ENCODE measurements at regions not wholly inside any gene's neighbourhood (a gene's known extent, or its start where the extent isn't known, plus 50 kb on each side); places are given as distances from the start of the nearest gene placed in this dataset.

DNA sequence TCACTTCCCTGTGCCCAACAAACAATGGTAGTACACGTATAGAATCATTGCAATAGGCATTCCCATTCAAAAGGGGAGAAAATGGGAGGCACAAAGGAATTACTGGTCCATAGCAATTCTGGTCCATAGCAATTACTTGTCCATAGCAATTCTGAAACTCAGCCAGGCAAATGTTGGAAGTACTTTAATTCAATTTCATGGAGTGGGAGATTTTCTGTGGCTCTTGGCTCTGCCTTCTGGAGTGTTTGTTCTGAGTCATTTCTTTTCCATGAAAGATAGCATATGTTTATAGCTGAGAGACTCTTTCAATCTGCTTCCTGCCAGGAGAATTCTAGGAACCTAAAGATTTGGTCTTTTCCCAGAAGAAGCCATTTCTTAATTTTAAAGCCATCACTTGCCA is 182.8 kb upstream of the ELAC2 start:
- H3K27me3 Mint-ChIP-seq (ENCODE audit: low read depth, poor library complexity): peaks cover 5% of the 10 kb centered on the region
- no peak for DNase-seq
- no peaks in the 10 kb centered on the region for H3K36me3 Mint-ChIP-seq (ENCODE audit: low read depth)
- no peak overlapping the region for H3K4me3 Mint-ChIP-seq
- no peaks in the 10 kb centered on the region for H3K9me3 Mint-ChIP-seq
- TF ChIP-seq, protein P1, sequence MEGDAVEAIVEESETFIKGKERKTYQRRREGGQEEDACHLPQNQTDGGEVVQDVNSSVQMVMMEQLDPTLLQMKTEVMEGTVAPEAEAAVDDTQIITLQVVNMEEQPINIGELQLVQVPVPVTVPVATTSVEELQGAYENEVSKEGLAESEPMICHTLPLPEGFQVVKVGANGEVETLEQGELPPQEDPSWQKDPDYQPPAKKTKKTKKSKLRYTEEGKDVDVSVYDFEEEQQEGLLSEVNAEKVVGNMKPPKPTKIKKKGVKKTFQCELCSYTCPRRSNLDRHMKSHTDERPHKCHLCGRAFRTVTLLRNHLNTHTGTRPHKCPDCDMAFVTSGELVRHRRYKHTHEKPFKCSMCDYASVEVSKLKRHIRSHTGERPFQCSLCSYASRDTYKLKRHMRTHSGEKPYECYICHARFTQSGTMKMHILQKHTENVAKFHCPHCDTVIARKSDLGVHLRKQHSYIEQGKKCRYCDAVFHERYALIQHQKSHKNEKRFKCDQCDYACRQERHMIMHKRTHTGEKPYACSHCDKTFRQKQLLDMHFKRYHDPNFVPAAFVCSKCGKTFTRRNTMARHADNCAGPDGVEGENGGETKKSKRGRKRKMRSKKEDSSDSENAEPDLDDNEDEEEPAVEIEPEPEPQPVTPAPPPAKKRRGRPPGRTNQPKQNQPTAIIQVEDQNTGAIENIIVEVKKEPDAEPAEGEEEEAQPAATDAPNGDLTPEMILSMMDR (IDR thresholded peaks at IDR 0.05): no peak
- peaks cover 20% of the 10 kb centered on the region for H3K4me1 Mint-ChIP-seq
- H3K27ac Mint-ChIP-seq: no peak overlapping the region

DNA sequence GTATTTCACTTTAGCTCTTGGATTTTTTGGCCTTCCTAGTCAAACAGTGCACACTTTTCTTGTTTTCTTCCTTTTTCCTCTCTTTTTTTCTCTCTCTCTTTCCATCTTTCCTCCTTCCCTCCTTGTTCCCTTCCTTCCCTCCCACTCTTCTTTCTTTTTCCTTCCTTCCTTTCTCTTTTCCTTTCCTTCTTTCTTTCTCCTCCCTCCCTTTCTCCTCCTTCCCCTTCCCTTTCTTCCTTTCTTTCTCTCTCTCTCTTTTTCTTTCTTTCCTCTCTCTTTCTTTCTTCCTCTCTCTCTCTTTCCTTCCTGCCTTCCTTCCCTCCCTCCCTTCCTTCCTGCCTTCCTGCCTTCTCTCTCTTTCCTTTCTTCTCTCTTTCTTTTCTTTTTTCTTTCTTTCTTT is 181.6 kb upstream of the ELAC2 start:
- Mint-ChIP-seq H3K4me3 (no peak overlapping the region), H3K4me1 (peaks cover 20% of the 10 kb centered on the region), H3K36me3 (ENCODE audit: low read depth) (no peaks in the 10 kb centered on the region)

DNA sequence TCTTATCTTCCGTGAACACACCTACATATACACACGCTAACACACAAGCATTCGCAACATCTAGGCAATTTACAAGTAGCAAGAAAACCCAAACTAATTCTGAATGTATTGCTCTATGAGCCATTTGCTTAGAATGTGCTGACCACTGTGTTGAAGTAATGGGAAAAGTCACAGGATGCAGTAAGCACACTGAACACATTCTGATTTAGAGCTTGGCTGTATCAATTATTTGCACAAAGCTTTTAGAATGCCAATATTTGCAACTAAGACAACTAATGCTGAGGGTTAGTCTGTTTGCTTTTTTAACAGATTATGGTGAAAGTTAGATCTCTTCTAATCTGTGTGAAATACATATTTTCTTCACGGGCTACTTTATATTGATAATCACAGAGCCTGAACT is 179.8 kb upstream of the ELAC2 start:
- no peak overlapping the region for H3K27ac Mint-ChIP-seq
- DNase-seq: no peak
- peaks cover 7% of the 10 kb centered on the region for H3K27me3 Mint-ChIP-seq (ENCODE audit: low read depth, poor library complexity)
- TF ChIP-seq, protein P1 (IDR thresholded peaks at IDR 0.05): no peak
- H3K4me1 Mint-ChIP-seq: peaks cover 26% of the 10 kb centered on the region
- no peak overlapping the region for H3K4me3 Mint-ChIP-seq
- H3K36me3 Mint-ChIP-seq (ENCODE audit: low read depth): peaks cover 4% of the 10 kb centered on the region
- peaks cover 8% of the 10 kb centered on the region for H3K9me3 Mint-ChIP-seq

More for the DNA sequence above, 181.6 kb upstream of the ELAC2 start:
- Mint-ChIP-seq H3K9me3 (no peaks in the 10 kb centered on the region), H3K27ac (no peak overlapping the region), H3K27me3 (ENCODE audit: low read depth, poor library complexity) (peaks cover 5% of the 10 kb centered on the region)
- TF ChIP-seq, protein P1 (IDR thresholded peaks at IDR 0.05): no peak
- no peak for DNase-seq

DNA sequence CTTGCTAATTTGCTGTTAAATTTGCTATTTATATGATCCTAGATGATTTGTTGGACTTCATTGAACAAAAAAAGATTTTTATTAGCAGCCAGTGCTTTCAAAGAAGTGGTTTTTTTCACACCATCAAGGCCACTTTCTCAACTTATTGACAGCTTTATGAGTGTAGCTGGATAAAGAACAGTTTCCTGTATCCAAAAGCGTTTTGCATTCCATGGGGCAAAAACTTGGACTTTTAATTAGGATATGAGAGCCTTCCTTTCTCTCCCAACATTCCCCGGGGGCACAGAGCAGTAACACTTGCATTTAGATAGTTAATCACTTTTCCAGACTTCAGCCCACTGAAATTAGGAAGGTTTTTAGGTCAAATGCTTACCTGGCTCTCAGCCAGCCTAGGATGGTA is 177.1 kb upstream of the ELAC2 start:
- TF ChIP-seq, protein P1 (IDR thresholded peaks at IDR 0.05): no peak
- peaks cover 29% of the 10 kb centered on the region for H3K9me3 Mint-ChIP-seq
- H3K4me1 Mint-ChIP-seq: peaks cover 26% of the 10 kb centered on the region
- H3K36me3 Mint-ChIP-seq (ENCODE audit: low read depth): peaks cover 10% of the 10 kb centered on the region
- no peak overlapping the region for H3K27ac Mint-ChIP-seq
- no peak overlapping the region for H3K4me3 Mint-ChIP-seq
- peak; percentile 29 for DNase-seq
- H3K27me3 Mint-ChIP-seq (ENCODE audit: low read depth, poor library complexity): peaks cover 2% of the 10 kb centered on the region

DNA sequence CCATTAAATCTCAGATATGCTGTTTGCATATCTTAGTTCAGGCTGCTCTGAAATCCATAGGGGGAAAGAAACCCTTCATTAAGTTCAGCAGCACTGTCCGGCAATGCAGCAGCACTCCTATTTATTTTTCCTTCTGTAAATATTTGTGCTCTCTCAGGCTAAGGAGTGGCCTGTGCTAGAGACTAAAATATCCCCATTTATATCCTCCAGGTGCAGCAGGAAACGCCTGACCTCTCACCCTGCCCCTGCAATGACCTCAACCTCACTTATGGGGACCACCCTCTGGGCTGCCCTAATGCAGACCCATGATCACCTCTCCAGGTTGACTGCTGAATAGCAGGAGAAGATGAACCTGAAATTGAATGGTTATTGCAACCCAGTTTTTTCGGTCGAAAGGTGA is 165.0 kb upstream of the ELAC2 start:
- Mint-ChIP-seq H3K27ac (no peak overlapping the region), H3K27me3 (ENCODE audit: low read depth, poor library complexity) (peaks cover 3% of the 10 kb centered on the region), H3K4me3 (peak overlapping the region; percentile 2), H3K9me3 (peaks cover 9% of the 10 kb centered on the region), H3K36me3 (ENCODE audit: low read depth) (no peaks in the 10 kb centered on the region), H3K4me1 (peaks cover 42% of the 10 kb centered on the region)
- TF ChIP-seq, protein P1 (IDR thresholded peaks at IDR 0.05): no peak
- peak; percentile 35 for DNase-seq

DNA sequence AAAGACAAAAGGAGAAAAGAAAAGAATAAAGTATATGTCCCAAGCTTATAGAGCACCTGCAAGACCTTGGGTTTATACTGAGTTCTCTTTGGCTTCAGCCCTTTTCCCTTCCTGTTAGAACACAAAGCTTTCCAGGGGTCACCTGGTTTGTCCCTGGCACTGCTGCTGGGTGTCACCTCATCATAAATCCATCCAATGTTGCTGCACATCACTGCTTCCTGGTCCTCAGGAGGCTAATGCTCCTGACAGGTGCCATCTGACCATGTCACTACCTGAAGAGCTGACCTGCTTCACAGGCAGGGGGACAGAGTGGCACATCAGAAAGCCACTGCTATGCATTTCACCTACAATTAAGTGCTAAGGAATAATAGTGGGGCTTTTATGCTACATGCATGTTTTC is 164.6 kb upstream of the ELAC2 start:
- DNase-seq: no peak
- H3K27me3 Mint-ChIP-seq (ENCODE audit: low read depth, poor library complexity): peaks cover 3% of the 10 kb centered on the region
- no peaks in the 10 kb centered on the region for H3K36me3 Mint-ChIP-seq (ENCODE audit: low read depth)
- no peak overlapping the region for H3K4me3 Mint-ChIP-seq
- peaks cover 42% of the 10 kb centered on the region for H3K4me1 Mint-ChIP-seq
- TF ChIP-seq, protein P1 (IDR thresholded peaks at IDR 0.05): no peak
- H3K9me3 Mint-ChIP-seq: peaks cover 9% of the 10 kb centered on the region
- no peak overlapping the region for H3K27ac Mint-ChIP-seq
